Psoas muscle (tissue), 7 donors: ENCODE measurements at regions not wholly inside any gene's neighbourhood (a gene's known extent, or its start where the extent isn't known, plus 50 kb on each side); places are given as distances from the start of the nearest gene placed in this dataset.

Experiments
- ATAC-seq, 4 donors: fragments of 200-7000 bp; cut with Tn5 transposase; one replicate each; pipeline ENCODE4 v1.9.1; 2020; ENCODE audit warnings: moderate library complexity in 3 of 4, mild to moderate bottlenecking in 2 of 4
- DNase-seq, 2 donors: peaks; one replicate each; pipeline ENCODE4 v3.0.0-alpha.2; 2020
- H3K27ac ChIP-seq: fragments of 200-600 bp; one replicate; pipeline ENCODE4 v1.8.0; 2022
- H3K27me3 ChIP-seq, 3 donors: fragments of 200-600 bp in 1 of 3; one replicate each; pipeline versions ENCODE4 v1.6.1 to v1.8.0; 2013 to 2022; ENCODE audit warnings: low read length in 2 of 3, mild to moderate bottlenecking in 2 of 3, moderate library complexity in 1 of 3; ENCODE audit not compliant: insufficient read depth in 3 of 3
- H3K36me3 ChIP-seq, 2 donors: fragments of 200-600 bp in 1 of 2; one replicate each; pipeline versions ENCODE4 v1.6.1 to v1.8.0; 2013 to 2022; ENCODE audit warnings: low read depth in 1 of 2, mild to moderate bottlenecking in 1 of 2, moderate library complexity in 1 of 2; ENCODE audit not compliant: insufficient read depth in 1 of 2
- H3K4me1 ChIP-seq: fragments of 200-600 bp; one replicate; pipeline ENCODE4 v1.8.0; 2022
- H3K4me3 ChIP-seq: fragments of 200-600 bp; one replicate; pipeline ENCODE4 v1.8.0; 2022; ENCODE audit warnings: mild to moderate bottlenecking
- H3K9me3 ChIP-seq: fragments of 200-600 bp; one replicate; pipeline ENCODE4 v1.8.0; 2022
- CTCF ChIP-seq: fragments of 200-600 bp; IDR thresholded peaks from one replicate; pipeline ENCODE4 v1.8.0; 2022; ENCODE audit warnings: antibody characterized with exemption
- WGBS, 3 donors: extraction: QIAGEN DNeasy Blood & Tissue Kit; methylation state at CpG; one replicate each; pipeline versions ENCODE4 v1.1.6 to v1.1.7; 2013; 5-methylcytosine and 5-hydroxymethylcytosine counted together
- intact Hi-C, 2 donors: fragments of 100-400 bp; cut with DNase I; formaldehyde crosslinking; loops; one replicate each; pipeline versions ENCODE4 v1.11.0 to v1.14.2; 2022
- donor health status: healthy with polysubstance abuse.
- donor health status: DM: no; HTN: no; CAD: no; lungs with moderate emphysema.
- donor health status: Bipolar disorder and iron deficiency.
- donor health status: healthy.
- donor health status: DM: yes; HTN: yes; CAD: no.
- donor health status: DM: no; HTN: no; CAD: no.
- donor health status: DM: yes; HTN: yes; CAD: no.

DNA sequence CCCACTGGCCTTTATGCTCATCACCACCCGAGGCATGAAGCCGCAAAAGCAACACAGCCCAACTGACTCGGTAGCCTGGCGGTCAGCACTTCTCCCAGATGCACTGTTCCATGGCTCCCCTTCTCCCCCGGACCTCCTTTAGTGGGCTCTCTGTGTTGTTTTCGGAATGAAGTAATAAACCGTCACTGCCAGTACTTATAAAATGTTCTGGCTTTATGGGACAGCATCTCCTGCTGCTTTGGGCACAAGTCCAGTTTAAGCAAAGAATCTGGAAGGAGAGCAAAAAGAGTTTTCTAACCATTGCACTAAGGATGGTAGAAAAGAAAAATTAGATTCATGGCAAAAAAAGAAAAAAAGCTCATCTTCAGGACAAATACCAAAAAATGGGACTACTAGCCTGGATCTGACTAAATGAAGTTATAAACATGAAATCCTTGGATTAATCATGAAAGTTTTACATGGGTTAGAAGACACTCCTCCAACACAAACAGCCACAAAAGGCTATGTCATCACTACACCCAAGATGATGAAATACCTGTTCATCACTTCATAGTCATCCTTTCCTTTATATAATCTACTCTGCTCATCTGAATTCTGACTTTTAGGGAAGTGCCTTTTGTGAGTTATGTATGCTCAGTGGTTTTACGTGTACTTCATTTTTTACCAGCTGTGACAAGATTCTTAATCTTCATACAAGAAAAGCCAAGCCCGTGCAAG, 89.5 kb upstream of the UBE2E2 start:
- intact Hi-C loops, result no loop called here

GRCh38 chr3:23114432-23114831, 88.7 kb upstream of the UBE2E2 start:
- TF ChIP-seq CTCF, result no peak
- Histone ChIP-seq H3K27me3 (no peaks in the 10 kb centered on the region), H3K4me1 (peaks cover 7% of the 10 kb centered on the region), H3K4me3 (no peak overlapping the region), H3K9me3 (no peaks in the 10 kb centered on the region), H3K36me3 (no peaks in the 10 kb centered on the region), H3K27ac (no peak overlapping the region)
- 39 to 58% (median 41%) methylated on average over 2 of the region's 2 CpGs for WGBS, 3 donors
- intact Hi-C loops, result no loop called here
- DNase-seq (no peak), ATAC-seq (no peak)

More for the DNA sequence above, 89.5 kb upstream of the UBE2E2 start:
- Histone ChIP-seq H3K9me3 (no peaks in the 10 kb centered on the region), H3K36me3 (no peaks in the 10 kb centered on the region), H3K4me3 (no peak overlapping the region), H3K27ac (no peak overlapping the region), H3K27me3 (no peaks in the 10 kb centered on the region), H3K4me1 (peaks cover 7% of the 10 kb centered on the region)
- peak in 3 of 4 donors; percentile 48 to 56 (median 50) for ATAC-seq
- WGBS, 3 donors, result 41 to 58% (median 49%) methylated on average over 9 of the region's 9 CpGs
- peak in 1 of 2 donors; percentile 16 for DNase-seq
- TF ChIP-seq CTCF, result no peak

GRCh38 chr3:23115171-23115877, 87.8 kb upstream of the UBE2E2 start:
- no peak overlapping the region for H3K4me3 ChIP-seq
- H3K27ac ChIP-seq, result no peak overlapping the region
- H3K36me3 ChIP-seq, result no peaks in the 10 kb centered on the region
- intact Hi-C loops, result no loop called here
- WGBS, 3 donors, result 75 to 90% (median 76%) methylated on average over 3 of the region's 3 CpGs
- H3K9me3 ChIP-seq, result no peaks in the 10 kb centered on the region
- no peak for TF ChIP-seq CTCF
- H3K27me3 ChIP-seq, result no peaks in the 10 kb centered on the region
- peaks cover 7% of the 10 kb centered on the region for H3K4me1 ChIP-seq
- ATAC-seq (no peak), DNase-seq (no peak)

DNA sequence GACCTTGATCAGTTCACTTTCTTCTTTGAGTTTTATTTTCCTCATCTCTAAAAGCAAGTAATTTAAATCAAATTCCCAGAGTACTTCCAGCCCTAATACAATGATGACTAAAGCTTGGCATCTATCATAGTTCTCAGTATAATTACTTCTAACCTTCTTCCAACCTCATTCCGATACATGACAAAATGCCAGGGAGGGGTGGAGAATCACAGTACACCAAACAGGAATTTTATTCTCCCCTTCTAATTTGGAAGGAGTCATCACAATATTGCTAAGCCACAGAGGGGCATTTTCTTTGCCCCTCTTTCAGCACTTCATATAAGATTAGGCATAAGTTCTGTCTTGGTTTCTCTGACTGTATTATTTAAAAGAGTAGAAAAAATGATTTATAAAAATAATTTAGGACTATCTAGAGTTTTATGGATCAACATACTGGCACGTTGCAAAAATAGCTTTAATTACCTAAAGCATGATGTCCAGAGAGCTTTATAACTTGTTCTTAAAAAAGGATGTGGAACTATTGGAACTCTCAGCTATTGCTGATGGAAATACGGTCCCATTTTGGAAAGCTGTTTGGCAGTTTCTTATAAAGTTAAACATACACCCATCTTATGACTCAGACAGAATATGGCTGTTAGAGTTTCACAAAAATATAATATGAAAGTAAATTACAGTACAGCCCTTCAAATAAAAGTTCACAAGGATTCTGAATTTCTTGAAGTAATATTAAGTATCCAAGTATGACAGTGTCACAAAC, 86.9 kb upstream of the UBE2E2 start:
- no peak overlapping the region for H3K27ac ChIP-seq
- no peak for ATAC-seq
- no peaks in the 10 kb centered on the region for H3K36me3 ChIP-seq
- 35 to 36% (median 35%) methylated on average over 3 of the region's 3 CpGs for WGBS, 3 donors
- peaks cover 7% of the 10 kb centered on the region for H3K4me1 ChIP-seq
- H3K4me3 ChIP-seq, result no peak overlapping the region
- H3K9me3 ChIP-seq, result no peaks in the 10 kb centered on the region
- intact Hi-C loops, result no loop called here
- no peaks in the 10 kb centered on the region for H3K27me3 ChIP-seq
- TF ChIP-seq CTCF, result no peak
- DNase-seq, result no peak
